Ishikawa (cell line): ENCODE measurements at regions not wholly inside any gene's neighbourhood (a gene's known extent, or its start where the extent isn't known, plus 50 kb on each side); places are given as distances from the start of the nearest gene placed in this dataset.
A peak's percentile ranks its signal among the peaks of the same experiment; 100 is the strongest.

Source experiments
- CEBPB ChIP-seq: IDR thresholded peaks from 2 replicates; pipeline ENCODE4 v1.6.1; 2012
- CREB1 ChIP-seq: IDR thresholded peaks from 2 replicates; pipeline ENCODE4 v1.6.1; 2012; ENCODE audit warnings: low read depth
- EGR1 ChIP-seq: IDR thresholded peaks from 2 replicates; pipeline ENCODE4 v1.6.1; 2012
- EP300 ChIP-seq: IDR thresholded peaks from 2 replicates; pipeline ENCODE4 v1.6.1; 2012; ENCODE audit warnings: borderline replicate concordance
- FOXM1 ChIP-seq: IDR thresholded peaks from 2 replicates; pipeline ENCODE4 v1.6.1; 2012; ENCODE audit warnings: low read depth, borderline replicate concordance
- NFIC ChIP-seq: IDR thresholded peaks from 2 replicates; pipeline ENCODE4 v1.6.1; 2012
- RAD21 ChIP-seq: IDR thresholded peaks from 2 replicates; pipeline ENCODE4 v1.6.1; 2012; ENCODE audit warnings: low read depth
- TAF1 ChIP-seq: IDR thresholded peaks from 2 replicates; pipeline ENCODE4 v1.6.1; 2012; ENCODE audit warnings: low read depth, mild to moderate bottlenecking
- TCF12 ChIP-seq: IDR thresholded peaks from 2 replicates; pipeline ENCODE4 v1.6.1; 2012; ENCODE audit warnings: low read depth
- TEAD4 ChIP-seq: IDR thresholded peaks from 2 replicates; pipeline ENCODE4 v1.6.1; 2012
- YY1 ChIP-seq: IDR thresholded peaks from 2 replicates; pipeline ENCODE4 v1.6.1; 2012; ENCODE audit warnings: low read depth
- ZBTB7A ChIP-seq: IDR thresholded peaks from 2 replicates; pipeline ENCODE4 v1.6.1; 2012; ENCODE audit warnings: low read depth
- TF ChIP-seq, protein P1 (sequence below): IDR thresholded peaks from 2 replicates; pipeline ENCODE4 v1.6.1; 2012
- TF ChIP-seq, protein P2 (sequence below): IDR thresholded peaks from 2 replicates; pipeline ENCODE4 v1.6.1; 2012; ENCODE audit warnings: low read depth, mild to moderate bottlenecking
- TF ChIP-seq, protein P3 (sequence below): IDR thresholded peaks from 2 replicates; pipeline ENCODE4 v1.6.1; 2012

DNA sequence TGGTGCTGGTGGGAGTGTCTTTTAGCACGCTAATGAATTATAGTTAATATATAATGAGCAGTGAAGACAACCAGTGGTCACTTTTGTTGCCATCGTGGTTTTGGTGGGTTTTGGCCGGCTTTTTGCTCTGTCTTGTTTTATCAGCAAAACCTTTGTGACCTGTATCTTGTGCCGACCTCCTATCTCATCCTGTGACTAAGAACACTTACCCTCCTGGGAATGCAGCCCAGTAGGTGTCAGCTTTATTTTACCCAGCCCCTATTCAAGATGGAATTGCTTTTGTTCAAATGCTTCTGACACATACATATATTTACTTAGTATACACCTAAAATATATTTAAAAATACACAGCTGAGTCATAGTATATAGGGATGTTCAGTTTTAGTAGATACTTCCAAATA lies 770.3 kb downstream of the PDCD6IP start:
- TF ChIP-seq TEAD4: no peak
- TF ChIP-seq, protein P1, sequence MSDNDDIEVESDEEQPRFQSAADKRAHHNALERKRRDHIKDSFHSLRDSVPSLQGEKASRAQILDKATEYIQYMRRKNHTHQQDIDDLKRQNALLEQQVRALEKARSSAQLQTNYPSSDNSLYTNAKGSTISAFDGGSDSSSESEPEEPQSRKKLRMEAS: no peak
- TF ChIP-seq CEBPB: no peak

DNA sequence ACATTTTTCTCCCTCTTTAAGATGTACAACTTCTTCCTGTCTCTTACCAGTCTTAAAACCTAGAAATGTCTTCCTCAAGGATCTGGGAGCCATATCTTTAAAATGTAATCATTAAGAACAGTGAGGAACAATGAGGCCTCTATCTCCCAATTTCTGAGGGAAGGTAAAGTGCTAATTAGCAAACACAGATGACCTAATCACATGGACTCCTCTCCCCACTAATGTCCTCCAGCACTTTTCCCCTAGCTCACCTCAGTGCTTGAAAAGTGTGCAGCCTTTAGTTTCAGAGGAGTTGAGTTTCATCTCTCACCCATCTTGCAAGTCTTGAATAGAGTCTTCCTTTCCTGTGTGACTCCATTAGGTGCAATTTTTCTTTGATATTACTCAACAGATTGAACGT lies 771.0 kb downstream of the PDCD6IP start:
- TF ChIP-seq, protein P2, sequence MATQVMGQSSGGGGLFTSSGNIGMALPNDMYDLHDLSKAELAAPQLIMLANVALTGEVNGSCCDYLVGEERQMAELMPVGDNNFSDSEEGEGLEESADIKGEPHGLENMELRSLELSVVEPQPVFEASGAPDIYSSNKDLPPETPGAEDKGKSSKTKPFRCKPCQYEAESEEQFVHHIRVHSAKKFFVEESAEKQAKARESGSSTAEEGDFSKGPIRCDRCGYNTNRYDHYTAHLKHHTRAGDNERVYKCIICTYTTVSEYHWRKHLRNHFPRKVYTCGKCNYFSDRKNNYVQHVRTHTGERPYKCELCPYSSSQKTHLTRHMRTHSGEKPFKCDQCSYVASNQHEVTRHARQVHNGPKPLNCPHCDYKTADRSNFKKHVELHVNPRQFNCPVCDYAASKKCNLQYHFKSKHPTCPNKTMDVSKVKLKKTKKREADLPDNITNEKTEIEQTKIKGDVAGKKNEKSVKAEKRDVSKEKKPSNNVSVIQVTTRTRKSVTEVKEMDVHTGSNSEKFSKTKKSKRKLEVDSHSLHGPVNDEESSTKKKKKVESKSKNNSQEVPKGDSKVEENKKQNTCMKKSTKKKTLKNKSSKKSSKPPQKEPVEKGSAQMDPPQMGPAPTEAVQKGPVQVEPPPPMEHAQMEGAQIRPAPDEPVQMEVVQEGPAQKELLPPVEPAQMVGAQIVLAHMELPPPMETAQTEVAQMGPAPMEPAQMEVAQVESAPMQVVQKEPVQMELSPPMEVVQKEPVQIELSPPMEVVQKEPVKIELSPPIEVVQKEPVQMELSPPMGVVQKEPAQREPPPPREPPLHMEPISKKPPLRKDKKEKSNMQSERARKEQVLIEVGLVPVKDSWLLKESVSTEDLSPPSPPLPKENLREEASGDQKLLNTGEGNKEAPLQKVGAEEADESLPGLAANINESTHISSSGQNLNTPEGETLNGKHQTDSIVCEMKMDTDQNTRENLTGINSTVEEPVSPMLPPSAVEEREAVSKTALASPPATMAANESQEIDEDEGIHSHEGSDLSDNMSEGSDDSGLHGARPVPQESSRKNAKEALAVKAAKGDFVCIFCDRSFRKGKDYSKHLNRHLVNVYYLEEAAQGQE: no peak
- TF ChIP-seq CREB1: no peak
- TF ChIP-seq YY1: no peak
- TF ChIP-seq EGR1: no peak
- TF ChIP-seq EP300: no peak
- no peak for TF ChIP-seq CEBPB
- TF ChIP-seq, protein P3, sequence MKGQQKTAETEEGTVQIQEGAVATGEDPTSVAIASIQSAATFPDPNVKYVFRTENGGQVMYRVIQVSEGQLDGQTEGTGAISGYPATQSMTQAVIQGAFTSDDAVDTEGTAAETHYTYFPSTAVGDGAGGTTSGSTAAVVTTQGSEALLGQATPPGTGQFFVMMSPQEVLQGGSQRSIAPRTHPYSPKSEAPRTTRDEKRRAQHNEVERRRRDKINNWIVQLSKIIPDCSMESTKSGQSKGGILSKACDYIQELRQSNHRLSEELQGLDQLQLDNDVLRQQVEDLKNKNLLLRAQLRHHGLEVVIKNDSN: no peak
- TF ChIP-seq NFIC: no peak
- TF ChIP-seq, protein P1: no peak
- TF ChIP-seq TCF12: no peak
- no peak for TF ChIP-seq RAD21
- no peak for TF ChIP-seq TEAD4
- TF ChIP-seq TAF1: no peak
- no peak for TF ChIP-seq ZBTB7A
- no peak for TF ChIP-seq FOXM1

DNA sequence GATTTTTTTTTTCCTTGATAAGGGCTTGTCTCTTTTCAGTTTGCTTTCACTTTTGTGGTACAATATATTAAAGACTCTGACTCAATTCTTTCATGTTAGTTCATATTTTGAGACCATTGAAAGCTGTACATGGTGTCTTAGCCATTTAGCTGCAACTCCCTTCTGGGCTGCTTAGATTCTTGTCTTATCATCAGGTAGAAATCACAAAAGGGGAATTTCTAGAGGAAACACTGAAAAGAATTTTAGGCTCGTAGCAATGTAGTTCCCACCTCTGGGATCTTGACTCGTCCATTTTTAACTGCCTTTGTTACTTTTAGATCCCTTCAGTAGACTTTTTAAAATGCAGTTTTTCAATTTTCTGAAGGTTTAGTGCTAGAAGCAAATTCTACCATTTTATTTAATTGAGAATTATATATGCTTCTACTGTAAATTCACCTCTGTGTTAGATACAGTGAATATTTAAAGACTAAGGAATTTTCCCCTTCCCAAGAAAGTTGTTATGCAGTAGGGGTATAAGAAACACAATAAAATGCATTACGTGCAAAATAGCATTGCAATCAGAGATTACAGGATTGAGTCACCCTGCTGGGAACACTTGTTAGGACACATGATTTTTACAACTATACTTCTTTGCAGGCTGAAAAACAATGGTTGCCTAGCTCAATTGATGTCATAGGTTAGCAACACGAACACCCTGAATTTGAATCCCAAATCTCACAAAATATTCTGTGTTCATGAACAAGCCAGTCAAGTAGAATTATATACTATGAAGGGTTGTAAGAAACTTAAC lies 772.7 kb downstream of the PDCD6IP start:
- TF ChIP-seq, protein P2: no peak

DNA sequence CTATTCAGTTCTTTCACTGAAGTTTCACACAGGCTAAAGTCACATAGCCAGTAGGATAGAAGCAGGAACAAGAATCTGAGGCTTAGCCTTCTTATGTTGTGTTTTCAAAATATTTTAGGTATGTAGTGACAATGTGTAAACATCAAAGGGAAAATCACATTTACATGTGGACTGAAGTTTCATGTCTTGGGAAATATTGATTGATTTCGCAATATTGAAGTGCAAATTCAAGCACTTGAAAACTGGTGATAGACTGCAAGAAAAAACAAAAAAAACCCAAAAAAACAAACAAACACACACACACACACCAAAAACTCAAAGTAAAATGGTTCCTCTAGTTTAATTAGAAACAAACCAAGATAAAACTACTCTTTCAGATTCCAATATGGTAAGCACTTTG lies 773.3 kb downstream of the PDCD6IP start:
- TF ChIP-seq CEBPB: peak; percentile 12; the same call in 1 of the 2 replicates
- TF ChIP-seq, protein P1: no peak

DNA sequence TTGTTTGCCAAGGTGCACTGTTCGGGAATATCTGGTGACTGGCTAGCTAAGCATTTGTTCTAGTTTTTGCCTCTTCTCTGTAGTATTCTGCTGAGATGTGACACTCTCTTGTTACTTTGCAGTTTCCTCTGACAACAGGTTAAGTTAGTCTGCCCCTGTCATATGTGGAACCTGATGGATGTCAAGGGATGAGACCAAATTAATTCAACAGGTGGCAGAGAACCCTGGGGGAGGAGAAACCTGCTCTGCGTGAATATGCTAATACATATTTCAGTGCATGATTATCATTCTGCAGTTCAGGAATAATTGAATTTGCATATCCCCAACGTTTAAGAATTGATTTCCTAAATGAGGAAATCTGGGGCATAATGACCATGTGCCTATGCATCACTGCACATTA lies 777.3 kb downstream of the PDCD6IP start:
- TF ChIP-seq TEAD4 (no peak), YY1 (no peak), TCF12 (no peak), FOXM1 (no peak), NFIC (no peak), EGR1 (no peak), TAF1 (no peak), RAD21 (no peak), CEBPB (no peak), CREB1 (no peak), EP300 (no peak), ZBTB7A (no peak)
- TF ChIP-seq, protein P3: no peak
- TF ChIP-seq, protein P1: no peak
- TF ChIP-seq, protein P2: no peak
